ENCODE measurements at regions not wholly inside any gene's neighbourhood (a gene's known extent, or its start where the extent isn't known, plus 50 kb on each side); places are given as distances from the start of the nearest gene placed in this dataset.

DNA sequence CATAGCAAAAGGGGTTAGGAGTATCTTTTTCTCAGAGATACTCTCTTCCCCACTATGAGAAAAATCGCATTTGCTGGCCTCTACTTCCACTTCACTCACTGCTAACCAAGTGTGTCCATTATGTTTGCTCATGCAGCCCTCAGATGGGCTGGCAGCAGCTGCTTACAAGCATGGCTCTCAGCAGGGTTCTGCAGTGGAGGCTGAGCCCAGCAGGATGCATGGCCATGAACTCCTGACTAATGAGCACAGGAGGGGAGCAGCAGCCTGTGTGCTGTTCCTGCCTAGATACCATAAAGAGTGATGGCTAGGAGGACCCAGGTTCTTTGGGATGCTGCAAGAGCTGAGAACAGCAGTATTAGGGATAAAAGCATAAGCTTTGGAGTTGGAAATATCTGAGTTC is 316.9 kb upstream of the THSD7B start:
- TF ChIP-seq, protein P1, sequence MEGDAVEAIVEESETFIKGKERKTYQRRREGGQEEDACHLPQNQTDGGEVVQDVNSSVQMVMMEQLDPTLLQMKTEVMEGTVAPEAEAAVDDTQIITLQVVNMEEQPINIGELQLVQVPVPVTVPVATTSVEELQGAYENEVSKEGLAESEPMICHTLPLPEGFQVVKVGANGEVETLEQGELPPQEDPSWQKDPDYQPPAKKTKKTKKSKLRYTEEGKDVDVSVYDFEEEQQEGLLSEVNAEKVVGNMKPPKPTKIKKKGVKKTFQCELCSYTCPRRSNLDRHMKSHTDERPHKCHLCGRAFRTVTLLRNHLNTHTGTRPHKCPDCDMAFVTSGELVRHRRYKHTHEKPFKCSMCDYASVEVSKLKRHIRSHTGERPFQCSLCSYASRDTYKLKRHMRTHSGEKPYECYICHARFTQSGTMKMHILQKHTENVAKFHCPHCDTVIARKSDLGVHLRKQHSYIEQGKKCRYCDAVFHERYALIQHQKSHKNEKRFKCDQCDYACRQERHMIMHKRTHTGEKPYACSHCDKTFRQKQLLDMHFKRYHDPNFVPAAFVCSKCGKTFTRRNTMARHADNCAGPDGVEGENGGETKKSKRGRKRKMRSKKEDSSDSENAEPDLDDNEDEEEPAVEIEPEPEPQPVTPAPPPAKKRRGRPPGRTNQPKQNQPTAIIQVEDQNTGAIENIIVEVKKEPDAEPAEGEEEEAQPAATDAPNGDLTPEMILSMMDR (IDR thresholded peaks at IDR 0.05) = no peak
- TF ChIP-seq SIN3A (IDR thresholded peaks at IDR 0.05; ENCODE audit: borderline replicate concordance, insufficient read depth, low read depth, low read length) (no peak), POLR2AphosphoS5 (IDR thresholded peaks at IDR 0.05; ENCODE audit: low read depth, low read length) (no peak), TCF7L2 (IDR thresholded peaks at IDR 0.05; ENCODE audit: low read depth, low read length) (no peak)
- TF ChIP-seq, protein P2, sequence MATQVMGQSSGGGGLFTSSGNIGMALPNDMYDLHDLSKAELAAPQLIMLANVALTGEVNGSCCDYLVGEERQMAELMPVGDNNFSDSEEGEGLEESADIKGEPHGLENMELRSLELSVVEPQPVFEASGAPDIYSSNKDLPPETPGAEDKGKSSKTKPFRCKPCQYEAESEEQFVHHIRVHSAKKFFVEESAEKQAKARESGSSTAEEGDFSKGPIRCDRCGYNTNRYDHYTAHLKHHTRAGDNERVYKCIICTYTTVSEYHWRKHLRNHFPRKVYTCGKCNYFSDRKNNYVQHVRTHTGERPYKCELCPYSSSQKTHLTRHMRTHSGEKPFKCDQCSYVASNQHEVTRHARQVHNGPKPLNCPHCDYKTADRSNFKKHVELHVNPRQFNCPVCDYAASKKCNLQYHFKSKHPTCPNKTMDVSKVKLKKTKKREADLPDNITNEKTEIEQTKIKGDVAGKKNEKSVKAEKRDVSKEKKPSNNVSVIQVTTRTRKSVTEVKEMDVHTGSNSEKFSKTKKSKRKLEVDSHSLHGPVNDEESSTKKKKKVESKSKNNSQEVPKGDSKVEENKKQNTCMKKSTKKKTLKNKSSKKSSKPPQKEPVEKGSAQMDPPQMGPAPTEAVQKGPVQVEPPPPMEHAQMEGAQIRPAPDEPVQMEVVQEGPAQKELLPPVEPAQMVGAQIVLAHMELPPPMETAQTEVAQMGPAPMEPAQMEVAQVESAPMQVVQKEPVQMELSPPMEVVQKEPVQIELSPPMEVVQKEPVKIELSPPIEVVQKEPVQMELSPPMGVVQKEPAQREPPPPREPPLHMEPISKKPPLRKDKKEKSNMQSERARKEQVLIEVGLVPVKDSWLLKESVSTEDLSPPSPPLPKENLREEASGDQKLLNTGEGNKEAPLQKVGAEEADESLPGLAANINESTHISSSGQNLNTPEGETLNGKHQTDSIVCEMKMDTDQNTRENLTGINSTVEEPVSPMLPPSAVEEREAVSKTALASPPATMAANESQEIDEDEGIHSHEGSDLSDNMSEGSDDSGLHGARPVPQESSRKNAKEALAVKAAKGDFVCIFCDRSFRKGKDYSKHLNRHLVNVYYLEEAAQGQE (IDR thresholded peaks at IDR 0.05; ENCODE audit: insufficient read depth in 1 of 2, low read depth in 2 of 2, low read length in 1 of 2) = no peak
